ENCODE measurements at regions not wholly inside any gene's neighbourhood (a gene's known extent, or its start where the extent isn't known, plus 50 kb on each side); places are given as distances from the start of the nearest gene placed in this dataset.

GRCh38 chr21:27704567-27705166 lies 737.8 kb upstream of the ADAMTS5 start:
- DNase-seq (ENCODE audit: low spot score), result no peak

- DNase-seq (ENCODE audit: low spot score), result no peak
Observed at GRCh38 chr21:27703791-27704190, 736.9 kb upstream of the ADAMTS5 start.

DNA sequence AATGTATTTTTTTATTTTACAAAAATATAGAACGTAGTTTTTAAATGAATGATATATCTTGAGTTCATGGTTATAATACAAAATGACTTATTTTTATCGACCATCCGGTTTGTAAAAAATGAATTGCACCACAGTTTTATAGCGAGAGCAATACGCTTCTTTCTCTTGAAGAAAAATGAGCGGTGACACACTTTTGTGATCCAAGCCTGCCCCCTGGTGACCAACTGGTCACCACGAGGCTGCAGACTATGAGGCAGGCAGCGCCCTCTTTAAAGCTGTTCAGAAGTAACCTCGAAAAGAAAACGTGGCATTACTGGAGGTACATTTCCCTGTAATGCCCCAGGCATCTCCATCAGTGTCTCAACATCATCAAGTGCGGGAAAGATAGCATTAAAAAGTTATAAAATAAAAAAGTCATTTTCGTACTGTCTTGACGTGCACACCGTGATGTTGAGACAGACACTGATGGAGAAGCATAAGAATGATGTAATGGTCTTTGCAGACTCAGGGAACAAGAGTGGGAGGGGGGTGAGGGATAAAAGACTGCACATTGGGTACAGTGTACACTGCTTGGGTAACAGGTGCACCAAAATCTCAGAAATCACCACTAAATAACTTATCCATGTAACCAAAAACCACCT lies 734.2 kb upstream of the ADAMTS5 start:
- DNase-seq (ENCODE audit: low spot score), result peak; percentile 81

DNA sequence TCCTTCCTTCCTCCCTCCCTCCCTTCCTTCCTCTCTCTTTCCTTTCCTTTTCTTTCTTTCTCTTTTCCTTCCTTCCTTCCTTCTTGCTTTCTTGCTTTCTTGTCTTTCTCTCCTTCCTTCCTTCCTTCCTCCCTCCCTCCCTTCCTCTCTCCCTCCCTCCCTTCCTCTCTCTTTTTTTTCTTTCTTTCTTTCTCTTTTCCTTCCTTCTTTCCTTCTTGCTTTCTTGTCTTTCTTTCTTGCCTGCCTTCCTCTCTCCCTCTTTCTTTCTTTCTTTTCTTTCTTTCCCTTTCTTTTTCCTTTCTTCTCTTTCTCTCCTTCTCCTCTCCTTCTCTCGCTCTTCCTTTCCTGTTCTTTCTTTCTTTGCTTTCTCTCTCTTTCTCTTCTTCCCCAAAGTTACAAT lies 728.4 kb upstream of the ADAMTS5 start:
- no peak for DNase-seq (ENCODE audit: low spot score)

DNA sequence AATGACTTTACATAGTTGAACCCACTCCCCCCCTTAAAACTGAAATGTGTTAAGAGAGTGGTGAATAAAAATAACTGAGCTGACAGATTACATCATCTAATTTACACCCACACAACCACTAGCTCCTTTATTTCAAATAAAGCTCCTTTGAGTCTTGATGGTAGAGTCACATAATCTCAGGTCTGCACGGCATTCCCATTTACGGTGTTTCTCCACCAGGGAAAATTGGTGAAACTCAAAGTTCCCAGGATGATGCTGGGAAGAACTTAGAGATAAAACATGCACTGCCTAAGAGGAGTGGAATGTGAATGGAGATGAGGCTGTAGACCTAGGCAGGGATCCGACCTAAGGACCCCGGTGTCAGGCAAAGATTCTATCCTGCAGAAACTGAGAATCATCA lies 727.8 kb upstream of the ADAMTS5 start:
- no peak for DNase-seq (ENCODE audit: low spot score)

DNA sequence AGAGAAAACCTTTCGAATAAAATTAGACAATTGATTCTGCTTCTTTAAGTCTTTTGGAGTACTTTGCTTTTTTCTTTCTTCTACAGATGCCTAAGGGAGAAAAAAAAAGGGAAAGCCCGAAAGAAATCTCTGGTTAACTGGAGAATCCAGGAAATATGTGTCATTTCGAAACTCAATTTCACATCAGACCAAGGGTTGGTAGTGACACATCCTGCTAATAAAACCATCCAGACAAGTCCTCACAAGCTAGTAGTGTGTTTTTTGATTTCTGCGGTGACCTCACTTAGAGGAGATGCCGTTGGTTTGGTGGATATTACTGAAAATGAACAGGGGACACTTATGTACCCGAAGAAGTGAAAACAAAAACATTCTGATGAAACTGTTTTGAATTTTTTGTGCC lies 726.5 kb upstream of the ADAMTS5 start:
- DNase-seq (ENCODE audit: low spot score), result peak; percentile 59

GRCh38 chr21:27691516-27691915 lies 724.6 kb upstream of the ADAMTS5 start:
- DNase-seq (ENCODE audit: low spot score), result no peak

GRCh38 chr21:27691006-27691405 lies 724.1 kb upstream of the ADAMTS5 start:
- DNase-seq (ENCODE audit: low spot score), result no peak

GRCh38 chr21:27690426-27690825 lies 723.5 kb upstream of the ADAMTS5 start:
- DNase-seq (ENCODE audit: low spot score), result no peak

GRCh38 chr21:27688773-27689172 lies 721.9 kb upstream of the ADAMTS5 start:
- DNase-seq (ENCODE audit: low spot score), result no peak

DNA sequence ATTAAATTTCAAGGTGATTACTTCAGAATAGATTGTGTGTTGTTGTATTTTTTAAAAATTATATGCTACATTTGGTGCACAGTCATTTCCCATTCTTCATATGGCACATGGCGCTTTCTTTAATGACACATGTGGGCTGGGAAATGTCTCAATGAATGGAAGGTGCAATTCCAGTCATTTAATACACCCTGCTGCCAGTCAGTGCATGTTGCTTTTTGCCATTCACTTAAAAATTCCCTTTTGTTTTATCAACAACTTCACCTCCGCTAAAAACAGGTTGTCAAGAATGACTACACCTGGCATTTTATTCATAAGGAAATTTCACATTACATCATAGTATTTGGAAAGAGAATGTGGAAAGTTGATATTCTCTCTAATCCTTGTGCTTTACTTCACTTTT lies 716.4 kb upstream of the ADAMTS5 start:
- DNase-seq (ENCODE audit: low spot score), result no peak

DNA sequence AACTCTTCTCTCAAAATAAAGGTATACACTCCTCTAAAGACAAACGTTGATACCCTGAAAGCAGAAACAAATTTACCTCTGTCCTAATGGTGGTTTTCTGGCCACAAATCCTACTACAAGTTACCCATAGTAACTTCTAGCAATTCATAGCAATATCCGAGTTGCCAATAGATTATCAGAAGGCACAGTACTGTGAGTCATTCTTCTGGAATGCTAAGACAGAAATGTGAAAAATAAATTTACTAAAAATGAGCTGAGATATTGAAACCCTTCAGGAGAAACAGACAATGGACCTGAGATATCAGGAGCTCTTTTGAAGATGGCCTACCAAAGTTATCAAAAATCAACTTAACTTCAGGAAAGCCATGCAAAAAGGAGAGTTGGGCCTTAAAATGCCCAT lies 715.0 kb upstream of the ADAMTS5 start:
- no peak for DNase-seq (ENCODE audit: low spot score)

GRCh38 chr21:27681038-27681437 lies 714.1 kb upstream of the ADAMTS5 start:
- no peak for DNase-seq (ENCODE audit: low spot score)

- no peak for DNase-seq (ENCODE audit: low spot score)
Observed at GRCh38 chr21:27680181-27680580, 713.3 kb upstream of the ADAMTS5 start.

DNA sequence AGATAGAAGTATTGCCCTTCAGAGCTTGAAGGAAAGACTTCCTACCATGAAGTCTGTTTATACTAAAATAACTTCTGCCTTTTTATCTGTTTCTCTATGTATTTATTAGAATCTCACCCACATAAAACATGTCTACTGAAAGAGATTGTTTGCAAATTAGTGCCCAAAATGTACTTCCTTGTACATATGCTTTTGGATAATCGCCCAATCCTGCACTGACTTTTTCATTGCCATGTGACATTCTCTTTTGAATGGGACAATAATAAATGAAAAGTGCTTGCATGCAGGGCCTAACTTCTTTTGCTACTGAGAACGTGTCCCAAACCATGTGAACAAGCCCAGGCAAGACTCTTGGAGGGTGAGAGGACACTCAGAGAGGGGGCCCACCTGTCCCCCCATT lies 711.6 kb upstream of the ADAMTS5 start:
- DNase-seq (ENCODE audit: low spot score), result no peak

DNA sequence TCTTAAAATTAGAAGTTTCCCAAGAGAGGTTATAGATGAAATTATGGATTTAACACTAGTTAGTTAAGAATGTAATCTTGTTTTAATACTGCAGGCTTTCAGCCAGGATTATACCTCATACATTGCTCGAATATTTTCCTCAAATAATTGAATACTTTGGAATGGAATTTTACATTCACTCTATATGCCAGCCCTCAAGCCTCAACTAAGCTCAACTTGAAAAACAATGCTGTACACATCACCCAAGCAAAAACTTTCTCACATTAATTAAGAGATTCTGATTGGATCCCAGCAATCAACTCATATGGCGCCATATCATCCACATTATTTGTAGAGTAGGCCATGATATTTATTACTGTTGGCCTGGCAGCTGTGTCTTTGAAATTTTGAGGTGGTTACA lies 710.7 kb upstream of the ADAMTS5 start:
- DNase-seq (ENCODE audit: low spot score), result no peak

GRCh38 chr21:27675306-27675705 lies 708.4 kb upstream of the ADAMTS5 start:
- DNase-seq (ENCODE audit: low spot score), result no peak

DNA sequence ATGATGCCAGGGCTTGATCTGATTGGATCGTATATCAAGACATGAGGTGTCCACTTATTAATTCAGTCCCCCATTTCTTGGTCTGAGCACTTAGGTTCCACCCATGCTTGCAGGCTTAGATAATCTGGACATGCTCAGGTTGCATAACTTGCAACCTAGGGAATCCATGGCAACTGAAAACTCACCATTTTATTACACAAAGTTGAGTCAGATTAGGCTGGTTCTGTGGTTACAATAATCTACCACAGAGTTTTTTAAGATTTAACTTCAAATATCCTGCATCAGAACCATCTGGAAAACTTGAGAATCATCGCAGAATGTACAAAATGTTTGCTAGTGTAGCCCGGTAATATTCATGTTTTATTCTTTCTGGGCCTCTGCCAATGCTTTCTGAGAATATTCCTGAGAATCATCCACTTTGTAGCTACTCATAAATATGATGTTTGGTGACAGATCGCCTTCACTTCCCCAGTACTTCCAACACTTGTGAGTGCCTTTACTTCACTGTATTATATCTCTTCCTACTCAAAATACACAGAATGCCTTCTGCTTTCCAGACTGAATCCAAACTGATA lies 707.2 kb upstream of the ADAMTS5 start:
- no peak for DNase-seq (ENCODE audit: low spot score)

DNA sequence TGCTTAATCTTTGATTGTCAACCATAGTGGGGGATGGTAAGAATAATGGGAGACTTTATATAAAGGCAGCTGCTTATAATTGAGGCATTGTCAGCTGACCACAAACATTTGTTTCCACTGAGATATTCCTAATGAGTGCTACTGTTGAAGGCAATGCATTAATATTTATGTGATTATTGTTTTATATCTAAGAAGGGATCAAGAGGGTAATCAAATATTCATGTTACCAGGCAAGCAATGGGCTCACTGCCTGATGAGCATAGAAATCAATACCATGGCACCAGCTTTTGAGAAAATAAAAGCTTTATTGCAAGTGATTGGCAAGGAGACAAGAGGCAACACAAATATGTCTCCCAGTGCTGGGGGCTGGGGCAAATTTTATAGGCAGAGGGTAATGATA lies 706.7 kb upstream of the ADAMTS5 start:
- no peak for DNase-seq (ENCODE audit: low spot score)

DNA sequence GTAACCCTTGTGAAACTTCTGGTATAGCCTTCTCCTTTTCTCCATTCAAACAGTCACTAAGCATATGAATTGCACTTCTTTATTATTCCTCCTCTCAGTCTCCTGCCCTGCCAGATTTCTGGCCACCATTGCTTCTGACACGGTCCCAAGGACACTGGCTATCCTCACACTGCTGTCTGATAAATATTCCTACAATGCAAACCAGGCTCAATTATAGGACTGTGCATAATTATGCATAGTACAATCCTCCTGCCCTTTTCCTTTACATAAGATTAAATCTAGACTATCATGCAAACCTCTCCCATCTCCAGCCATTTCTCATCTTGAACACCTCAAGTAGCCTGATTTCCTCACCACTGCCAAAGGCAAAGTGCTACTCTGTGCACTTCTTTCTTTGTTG lies 704.3 kb upstream of the ADAMTS5 start:
- no peak for DNase-seq (ENCODE audit: low spot score)

- no peak for DNase-seq (ENCODE audit: low spot score)
Observed at GRCh38 chr21:27653481-27653880, 686.6 kb upstream of the ADAMTS5 start.

- DNase-seq (ENCODE audit: low spot score), result no peak
Observed at GRCh38 chr21:27649762-27650161, 682.9 kb upstream of the ADAMTS5 start.

DNA sequence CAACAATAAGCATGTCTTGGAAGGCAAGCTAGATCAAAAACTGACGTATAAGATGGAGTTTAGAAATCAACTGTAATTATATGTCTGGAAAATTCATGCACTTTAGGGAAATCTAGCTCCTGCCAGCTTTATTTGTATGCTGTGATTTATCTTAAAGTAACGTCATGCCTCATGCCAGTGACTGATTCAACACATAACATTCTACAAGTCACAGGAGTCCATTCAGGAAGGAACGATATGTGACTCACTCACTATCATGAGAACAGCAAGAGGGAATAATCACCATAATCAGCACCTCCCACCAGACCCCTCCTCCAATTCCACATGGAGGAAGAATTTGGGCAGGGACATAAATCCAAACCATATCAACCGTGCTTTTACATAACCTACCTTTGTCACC lies 682.4 kb upstream of the ADAMTS5 start:
- DNase-seq (ENCODE audit: low spot score), result peak; percentile 53

DNA sequence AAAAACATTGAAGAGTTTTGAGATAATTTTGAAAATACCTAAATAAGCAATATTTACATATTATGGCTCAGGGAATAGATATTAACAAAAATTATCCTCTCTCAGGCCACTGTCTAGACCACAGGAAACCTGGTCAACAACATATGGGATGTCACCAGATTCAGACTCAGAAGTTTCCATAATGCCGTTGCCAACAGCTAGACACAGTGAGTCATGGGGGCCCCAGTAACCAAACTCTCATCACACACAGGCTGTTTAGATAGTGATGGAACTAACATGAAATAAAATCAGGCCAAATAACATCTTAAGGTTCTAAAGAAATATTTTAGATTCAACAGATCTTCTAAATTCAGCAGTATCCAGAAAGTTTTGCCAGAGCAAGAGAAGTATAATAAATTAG lies 681.7 kb upstream of the ADAMTS5 start:
- DNase-seq (ENCODE audit: low spot score), result peak; percentile 48

Data from A172 (cell line).